BLaER1 (cell line): ENCODE measurements at regions not wholly inside any gene's neighbourhood (a gene's known extent, or its start where the extent isn't known, plus 50 kb on each side); places are given as distances from the start of the nearest gene placed in this dataset.

Source experiments
- H3K27ac ChIP-seq: shearing (Covaris generic); formaldehyde crosslinking; 2 replicates; pipeline ENCODE4 v1.8.1; 2022
- H3K27me3 ChIP-seq: shearing (Covaris generic); formaldehyde crosslinking; 2 replicates; pipeline ENCODE4 v1.8.1; 2022
- H3K36me3 ChIP-seq: shearing (Covaris generic); formaldehyde crosslinking; 2 replicates; pipeline ENCODE4 v1.8.1; 2022
- H3K4me1 ChIP-seq: shearing (Covaris generic); formaldehyde crosslinking; 2 replicates; pipeline ENCODE4 v1.8.1; 2022
- H3K4me2 ChIP-seq: shearing (Covaris generic); formaldehyde crosslinking; 2 replicates; pipeline ENCODE4 v1.8.1; 2022
- H3K4me3 ChIP-seq: shearing (Covaris generic); formaldehyde crosslinking; 2 replicates; pipeline ENCODE4 v1.8.1; 2022
- H3K9ac ChIP-seq: shearing (Covaris generic); formaldehyde crosslinking; 2 replicates; pipeline ENCODE4 v1.8.1; 2022
- H3K9me3 ChIP-seq: shearing (Covaris generic); formaldehyde crosslinking; 2 replicates; pipeline ENCODE4 v1.8.1; 2022
- H4K20me1 ChIP-seq: shearing (Covaris generic); formaldehyde crosslinking; 2 replicates; pipeline ENCODE4 v1.8.1; 2022
- Cebpa-rat ChIP-seq: shearing (Covaris generic); IDR thresholded peaks from 2 replicates; pipeline ENCODE4 v1.8.1; 2022

GRCh38 chr2:65681503-65681902 lies 249.1 kb upstream of the SPRED2 start:
- Histone ChIP-seq H4K20me1 (no peaks in the 10 kb centered on the region), H3K4me3 (no peak overlapping the region), H3K9ac (no peak overlapping the region), H3K4me1 (no peaks in the 10 kb centered on the region), H3K36me3 (no peaks in the 10 kb centered on the region), H3K27me3 (no peaks in the 10 kb centered on the region), H3K4me2 (no peak overlapping the region), H3K9me3 (peaks cover 11% of the 10 kb centered on the region), H3K27ac (no peak overlapping the region)
- no peak for TF ChIP-seq Cebpa-rat

- Histone ChIP-seq H3K9me3 (peaks cover 24% of the 10 kb centered on the region), H3K4me2 (no peak overlapping the region), H3K9ac (no peak overlapping the region), H3K4me3 (no peak overlapping the region), H3K27ac (no peak overlapping the region), H3K27me3 (no peaks in the 10 kb centered on the region), H3K36me3 (no peaks in the 10 kb centered on the region), H3K4me1 (no peaks in the 10 kb centered on the region), H4K20me1 (no peaks in the 10 kb centered on the region)
- no peak for TF ChIP-seq Cebpa-rat
Measured at GRCh38 chr2:65678779-65679391, 246.5 kb upstream of the SPRED2 start.

- no peak for TF ChIP-seq Cebpa-rat
- Histone ChIP-seq H3K27me3 (no peaks in the 10 kb centered on the region), H3K9me3 (peaks cover 13% of the 10 kb centered on the region), H3K4me2 (no peak overlapping the region), H3K9ac (no peak overlapping the region), H3K4me3 (no peak overlapping the region), H3K4me1 (no peaks in the 10 kb centered on the region), H3K36me3 (no peaks in the 10 kb centered on the region), H4K20me1 (no peaks in the 10 kb centered on the region), H3K27ac (no peak overlapping the region)
Measured at GRCh38 chr2:65675350-65675749, 243.0 kb upstream of the SPRED2 start.

GRCh38 chr2:65671670-65672242 lies 239.4 kb upstream of the SPRED2 start:
- Histone ChIP-seq H3K9me3 (peaks cover 41% of the 10 kb centered on the region), H3K4me3 (no peak overlapping the region), H3K9ac (no peak overlapping the region), H3K4me1 (no peaks in the 10 kb centered on the region), H4K20me1 (no peaks in the 10 kb centered on the region), H3K36me3 (no peaks in the 10 kb centered on the region), H3K4me2 (no peak overlapping the region), H3K27me3 (no peaks in the 10 kb centered on the region), H3K27ac (no peak overlapping the region)
- TF ChIP-seq Cebpa-rat: no peak

- Histone ChIP-seq H3K9ac (no peak overlapping the region), H3K9me3 (peaks cover 35% of the 10 kb centered on the region), H3K4me3 (no peak overlapping the region), H3K4me2 (no peak overlapping the region), H3K27me3 (no peaks in the 10 kb centered on the region), H3K36me3 (no peaks in the 10 kb centered on the region), H3K27ac (no peak overlapping the region), H3K4me1 (no peaks in the 10 kb centered on the region), H4K20me1 (no peaks in the 10 kb centered on the region)
- TF ChIP-seq Cebpa-rat: no peak
Measured at GRCh38 chr2:65669574-65669973, 237.2 kb upstream of the SPRED2 start.

GRCh38 chr2:65668744-65669143 lies 236.3 kb upstream of the SPRED2 start:
- Histone ChIP-seq H3K4me2 (no peak overlapping the region), H3K27me3 (no peaks in the 10 kb centered on the region), H3K9me3 (peaks cover 35% of the 10 kb centered on the region), H3K36me3 (no peaks in the 10 kb centered on the region), H3K4me3 (no peak overlapping the region), H3K27ac (no peak overlapping the region), H3K4me1 (no peaks in the 10 kb centered on the region), H3K9ac (no peak overlapping the region), H4K20me1 (no peaks in the 10 kb centered on the region)
- TF ChIP-seq Cebpa-rat: no peak

- Histone ChIP-seq H3K4me3 (no peak overlapping the region), H4K20me1 (no peaks in the 10 kb centered on the region), H3K4me1 (peaks cover 17% of the 10 kb centered on the region), H3K9me3 (peaks cover 35% of the 10 kb centered on the region), H3K27me3 (no peaks in the 10 kb centered on the region), H3K36me3 (no peaks in the 10 kb centered on the region), H3K9ac (no peak overlapping the region), H3K4me2 (no peak overlapping the region), H3K27ac (no peak overlapping the region)
- TF ChIP-seq Cebpa-rat: no peak
Measured at GRCh38 chr2:65666156-65666725, 233.8 kb upstream of the SPRED2 start.

- no peak overlapping the region for H3K4me3 ChIP-seq
- H3K9me3 ChIP-seq: peaks cover 35% of the 10 kb centered on the region
- no peak overlapping the region for H3K4me2 ChIP-seq
- no peaks in the 10 kb centered on the region for H3K36me3 ChIP-seq
- TF ChIP-seq Cebpa-rat: no peak
- no peak overlapping the region for H3K9ac ChIP-seq
- H3K4me1 ChIP-seq: peaks cover 17% of the 10 kb centered on the region
- no peaks in the 10 kb centered on the region for H4K20me1 ChIP-seq
- H3K27ac ChIP-seq: no peak overlapping the region
- no peaks in the 10 kb centered on the region for H3K27me3 ChIP-seq
Measured at GRCh38 chr2:65664931-65665330, 232.5 kb upstream of the SPRED2 start.

- no peaks in the 10 kb centered on the region; the same call in 1 of the 2 replicates for H3K27me3 ChIP-seq
- no peaks in the 10 kb centered on the region for H3K36me3 ChIP-seq
- peaks cover 29% of the 10 kb centered on the region for H3K9me3 ChIP-seq
- H4K20me1 ChIP-seq: no peaks in the 10 kb centered on the region
- no peak overlapping the region for H3K4me3 ChIP-seq
- H3K9ac ChIP-seq: no peak overlapping the region
- H3K4me2 ChIP-seq: no peak overlapping the region
- TF ChIP-seq Cebpa-rat: no peak
- peaks cover 17% of the 10 kb centered on the region for H3K4me1 ChIP-seq
- H3K27ac ChIP-seq: no peak overlapping the region
Measured at GRCh38 chr2:65663831-65664407, 231.5 kb upstream of the SPRED2 start.

- H3K9ac ChIP-seq: no peak overlapping the region
- H3K27ac ChIP-seq: no peak overlapping the region
- peaks cover 18% of the 10 kb centered on the region for H3K9me3 ChIP-seq
- peak overlapping the region; percentile 39; the same call in 1 of the 2 replicates for H3K4me3 ChIP-seq
- H3K4me1 ChIP-seq: peaks cover 17% of the 10 kb centered on the region
- no peaks in the 10 kb centered on the region for H3K36me3 ChIP-seq
- H3K4me2 ChIP-seq: peak overlapping the region; percentile 69
- no peaks in the 10 kb centered on the region for H4K20me1 ChIP-seq
- H3K27me3 ChIP-seq: no peaks in the 10 kb centered on the region; the same call in 1 of the 2 replicates
- no peak for TF ChIP-seq Cebpa-rat
Measured at GRCh38 chr2:65662654-65663432, 230.4 kb upstream of the SPRED2 start.
